Neural crest cell (in vitro differentiated cells): ENCODE measurements at regions not wholly inside any gene's neighbourhood (a gene's known extent, or its start where the extent isn't known, plus 50 kb on each side); places are given as distances from the start of the nearest gene placed in this dataset.

Experiments
- DNase-seq: peaks from one replicate; pipeline ENCODE4 v3.0.0; 2021; ENCODE audit warnings: low read depth, mixed read lengths, low spot score
- H3K27ac Mint-ChIP-seq: one replicate; pipeline ENCODE4 v1.8.0; 2021; ENCODE audit warnings: mild to moderate bottlenecking, mixed read lengths; ENCODE audit not compliant: unreplicated experiment
- H3K27me3 Mint-ChIP-seq: 2 replicates; pipeline ENCODE4 v1.8.0; 2021; ENCODE audit warnings: low read depth, mild to moderate bottlenecking, mixed read lengths
- H3K36me3 Mint-ChIP-seq: 2 replicates; pipeline ENCODE4 v1.8.0; 2021; ENCODE audit warnings: low read depth, mild to moderate bottlenecking, mixed read lengths
- H3K4me1 Mint-ChIP-seq: 2 replicates; pipeline ENCODE4 v1.8.0; 2021; ENCODE audit warnings: mixed read lengths
- H3K4me3 Mint-ChIP-seq: one replicate; pipeline ENCODE4 v1.8.0; 2021; ENCODE audit warnings: mild to moderate bottlenecking, mixed read lengths
- H3K9me3 Mint-ChIP-seq: 2 replicates; pipeline ENCODE4 v1.8.0; 2021; ENCODE audit warnings: mixed read lengths
- TF ChIP-seq, protein P1 (sequence below): fragments of 200-600 bp; sonication (generic); conservative IDR thresholded peaks from 2 replicates; pipeline ENCODE4 v1.5.0; 2021; ENCODE audit warnings: antibody characterized with exemption, mild to moderate bottlenecking

DNA sequence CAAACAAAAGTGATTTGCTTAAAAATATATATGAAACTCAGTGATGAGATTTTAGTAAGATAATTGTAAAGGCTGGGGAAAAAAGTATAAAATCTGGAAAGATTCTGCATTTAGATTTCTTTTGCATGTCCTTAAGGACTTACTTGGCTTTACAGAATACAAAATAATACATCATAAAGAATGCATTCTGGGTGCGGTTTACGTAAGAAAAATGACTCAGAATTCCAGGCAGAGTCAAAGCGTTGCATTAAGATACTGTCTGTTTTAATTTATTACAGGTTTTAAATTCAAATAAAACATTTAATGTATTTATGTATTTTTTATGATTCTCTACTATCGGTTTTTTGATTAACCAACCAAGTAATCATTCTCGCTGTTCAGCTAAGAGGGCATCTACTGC, 178.0 kb downstream of the SH3BP4 start:
- Mint-ChIP-seq H3K4me3 (no peak overlapping the region), H3K27ac (no peak overlapping the region), H3K27me3 (no peaks in the 10 kb centered on the region), H3K36me3 (no peaks in the 10 kb centered on the region), H3K4me1 (peaks cover 21% of the 10 kb centered on the region), H3K9me3 (no peaks in the 10 kb centered on the region)
- DNase-seq: no peak
- TF ChIP-seq, protein P1, sequence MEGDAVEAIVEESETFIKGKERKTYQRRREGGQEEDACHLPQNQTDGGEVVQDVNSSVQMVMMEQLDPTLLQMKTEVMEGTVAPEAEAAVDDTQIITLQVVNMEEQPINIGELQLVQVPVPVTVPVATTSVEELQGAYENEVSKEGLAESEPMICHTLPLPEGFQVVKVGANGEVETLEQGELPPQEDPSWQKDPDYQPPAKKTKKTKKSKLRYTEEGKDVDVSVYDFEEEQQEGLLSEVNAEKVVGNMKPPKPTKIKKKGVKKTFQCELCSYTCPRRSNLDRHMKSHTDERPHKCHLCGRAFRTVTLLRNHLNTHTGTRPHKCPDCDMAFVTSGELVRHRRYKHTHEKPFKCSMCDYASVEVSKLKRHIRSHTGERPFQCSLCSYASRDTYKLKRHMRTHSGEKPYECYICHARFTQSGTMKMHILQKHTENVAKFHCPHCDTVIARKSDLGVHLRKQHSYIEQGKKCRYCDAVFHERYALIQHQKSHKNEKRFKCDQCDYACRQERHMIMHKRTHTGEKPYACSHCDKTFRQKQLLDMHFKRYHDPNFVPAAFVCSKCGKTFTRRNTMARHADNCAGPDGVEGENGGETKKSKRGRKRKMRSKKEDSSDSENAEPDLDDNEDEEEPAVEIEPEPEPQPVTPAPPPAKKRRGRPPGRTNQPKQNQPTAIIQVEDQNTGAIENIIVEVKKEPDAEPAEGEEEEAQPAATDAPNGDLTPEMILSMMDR: no peak

DNA sequence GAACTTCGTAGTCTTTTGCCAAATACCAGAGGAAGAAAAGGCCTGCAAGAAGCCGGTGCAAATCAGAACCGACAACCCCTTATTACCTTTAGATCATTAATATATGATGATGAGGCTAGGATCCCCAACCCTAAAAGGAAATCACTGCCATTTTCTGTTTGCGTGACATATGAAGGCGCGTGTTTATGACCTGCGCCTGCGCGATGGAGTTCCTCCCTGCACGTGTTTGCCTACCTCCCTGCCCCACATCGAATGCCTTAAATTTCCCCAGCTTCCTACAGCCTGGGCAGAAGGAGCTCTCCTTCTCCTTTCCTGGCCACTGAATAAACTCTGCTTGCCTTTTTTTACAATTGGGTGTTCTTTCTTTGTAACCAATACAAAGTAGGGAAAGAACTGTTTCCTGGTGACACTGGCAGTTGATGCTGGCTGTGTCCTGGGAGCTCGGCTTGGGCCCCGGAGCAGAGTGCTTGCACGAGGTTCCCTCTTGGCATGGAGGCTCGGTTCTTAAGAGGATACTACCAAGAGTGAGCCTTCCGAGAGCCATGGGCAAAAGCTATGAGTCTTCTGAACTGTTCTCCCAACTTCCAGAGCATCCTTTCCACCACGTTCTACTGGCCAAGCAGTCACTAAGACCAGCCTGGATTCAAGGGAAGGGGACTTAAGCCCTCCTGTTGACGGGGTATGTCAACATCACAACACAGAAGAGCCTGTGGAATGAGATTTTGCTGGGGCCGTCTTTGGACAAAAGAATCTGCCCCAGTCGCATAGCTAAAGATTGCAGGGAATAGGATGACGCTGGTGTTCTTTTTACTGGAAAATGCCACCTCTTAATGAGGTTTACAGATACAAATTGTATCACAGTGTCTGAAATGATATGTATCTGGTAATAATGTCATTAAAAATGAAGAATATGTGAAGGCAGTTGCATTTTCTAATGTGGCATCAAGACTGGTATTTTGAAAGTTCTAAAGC, 179.8 kb downstream of the SH3BP4 start:
- peaks cover 6% of the 10 kb centered on the region for H3K9me3 Mint-ChIP-seq
- H3K36me3 Mint-ChIP-seq: no peaks in the 10 kb centered on the region
- H3K27ac Mint-ChIP-seq: no peak overlapping the region
- no peak for DNase-seq
- peaks cover 22% of the 10 kb centered on the region for H3K4me1 Mint-ChIP-seq
- H3K4me3 Mint-ChIP-seq: no peak overlapping the region
- TF ChIP-seq, protein P1: no peak
- no peaks in the 10 kb centered on the region for H3K27me3 Mint-ChIP-seq

DNA sequence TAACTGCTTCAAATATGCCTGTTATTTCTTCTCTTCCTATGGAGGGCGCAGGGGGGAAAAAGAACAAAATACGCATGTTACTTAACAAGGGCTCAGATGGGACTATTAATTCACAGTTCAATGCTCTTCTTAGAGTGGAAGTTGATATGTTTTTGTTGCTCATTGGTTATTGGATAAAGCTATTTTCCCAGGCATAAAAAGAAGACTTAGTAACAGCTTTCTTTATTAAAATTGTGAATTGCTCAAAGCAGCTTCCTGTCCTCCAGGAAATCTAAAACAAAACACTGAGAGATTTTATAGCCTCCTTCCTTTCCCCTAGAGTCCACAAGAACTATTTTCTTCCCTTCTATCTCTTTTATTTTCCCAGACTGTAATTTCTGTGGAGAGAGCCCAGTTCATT, 180.8 kb downstream of the SH3BP4 start:
- H3K36me3 Mint-ChIP-seq: no peaks in the 10 kb centered on the region
- no peak for DNase-seq
- peaks cover 6% of the 10 kb centered on the region for H3K9me3 Mint-ChIP-seq
- TF ChIP-seq, protein P1: no peak
- H3K27me3 Mint-ChIP-seq: no peaks in the 10 kb centered on the region
- H3K4me3 Mint-ChIP-seq: no peak overlapping the region
- no peak overlapping the region for H3K27ac Mint-ChIP-seq
- peaks cover 16% of the 10 kb centered on the region for H3K4me1 Mint-ChIP-seq

DNA sequence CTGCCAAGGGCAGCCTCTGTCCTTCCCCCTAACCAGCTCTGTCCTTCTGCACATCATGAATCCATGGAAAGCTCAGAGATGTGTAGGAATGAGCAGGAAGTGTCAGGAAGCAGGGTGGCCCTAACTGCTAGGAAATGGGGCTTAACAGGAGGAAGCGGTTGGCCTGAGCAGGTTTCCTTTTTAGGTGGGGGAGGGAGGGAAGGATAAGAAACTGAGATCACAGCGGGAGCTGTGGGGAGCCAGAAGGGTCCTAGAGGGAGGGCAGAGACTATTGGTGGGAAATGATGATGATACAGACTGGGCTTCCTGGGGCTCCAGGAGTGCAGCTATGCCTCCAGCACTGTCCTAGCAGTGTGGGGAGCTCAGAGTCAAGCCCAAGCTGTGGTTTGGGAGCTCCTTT, 182.0 kb downstream of the SH3BP4 start:
- Mint-ChIP-seq H3K36me3 (no peaks in the 10 kb centered on the region), H3K9me3 (peaks cover 6% of the 10 kb centered on the region), H3K27ac (no peak overlapping the region), H3K27me3 (no peaks in the 10 kb centered on the region), H3K4me1 (peaks cover 16% of the 10 kb centered on the region), H3K4me3 (no peak overlapping the region)
- TF ChIP-seq, protein P1: no peak
- no peak for DNase-seq

DNA sequence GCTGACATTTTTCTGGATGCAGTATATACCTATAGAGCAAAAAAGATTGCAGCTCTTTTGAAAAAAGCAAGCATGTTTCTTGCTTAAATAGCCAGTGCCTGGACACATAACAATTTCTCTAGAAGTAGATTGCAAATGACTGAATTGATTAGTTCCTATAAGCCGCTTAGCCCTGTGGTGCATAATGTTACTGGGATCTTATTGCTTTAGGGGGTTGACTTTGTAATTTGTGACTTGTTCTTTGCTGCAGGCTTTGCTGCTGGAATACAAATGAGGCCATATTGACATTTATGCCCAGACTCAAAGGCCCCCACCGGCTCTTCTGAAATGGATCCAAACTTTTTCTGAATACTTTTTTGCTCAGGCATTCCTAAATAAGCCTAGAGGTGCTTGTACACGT, 182.6 kb downstream of the SH3BP4 start:
- no peak for DNase-seq
- Mint-ChIP-seq H3K27me3 (no peaks in the 10 kb centered on the region), H3K9me3 (peaks cover 6% of the 10 kb centered on the region), H3K36me3 (no peaks in the 10 kb centered on the region), H3K27ac (no peak overlapping the region), H3K4me1 (peaks cover 16% of the 10 kb centered on the region), H3K4me3 (no peak overlapping the region)
- TF ChIP-seq, protein P1: no peak
